NCI-H446 (cell line): ENCODE measurements at regions not wholly inside any gene's neighbourhood (a gene's known extent, or its start where the extent isn't known, plus 50 kb on each side); places are given as distances from the start of the nearest gene placed in this dataset.

Source experiments
- DNase-seq, 2 experiments: peaks; one replicate each; lab custom pipeline; 2025; lab: John Stamatoyannopoulos, UW

DNA sequence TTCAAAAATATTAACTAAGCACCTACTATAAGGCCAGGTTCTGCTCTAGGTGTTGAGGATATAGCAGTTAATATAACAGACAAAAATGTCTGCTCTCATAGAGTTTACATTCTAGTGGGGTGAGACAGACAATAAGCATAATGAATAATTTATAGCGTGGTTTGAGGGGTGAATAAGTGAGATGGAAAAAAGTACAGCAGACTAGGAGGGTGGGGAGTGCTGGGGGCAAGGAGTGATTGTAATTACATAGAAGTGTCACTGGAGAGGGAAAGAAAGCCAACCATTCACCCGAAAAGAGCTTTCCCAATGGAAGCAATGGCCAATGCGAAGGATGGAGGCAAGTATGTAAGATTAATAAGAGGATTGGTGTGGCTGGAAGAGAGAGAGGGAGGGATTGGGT lies 552.9 kb upstream of the KCNMB2 start:
- DNase-seq: no peak

DNA sequence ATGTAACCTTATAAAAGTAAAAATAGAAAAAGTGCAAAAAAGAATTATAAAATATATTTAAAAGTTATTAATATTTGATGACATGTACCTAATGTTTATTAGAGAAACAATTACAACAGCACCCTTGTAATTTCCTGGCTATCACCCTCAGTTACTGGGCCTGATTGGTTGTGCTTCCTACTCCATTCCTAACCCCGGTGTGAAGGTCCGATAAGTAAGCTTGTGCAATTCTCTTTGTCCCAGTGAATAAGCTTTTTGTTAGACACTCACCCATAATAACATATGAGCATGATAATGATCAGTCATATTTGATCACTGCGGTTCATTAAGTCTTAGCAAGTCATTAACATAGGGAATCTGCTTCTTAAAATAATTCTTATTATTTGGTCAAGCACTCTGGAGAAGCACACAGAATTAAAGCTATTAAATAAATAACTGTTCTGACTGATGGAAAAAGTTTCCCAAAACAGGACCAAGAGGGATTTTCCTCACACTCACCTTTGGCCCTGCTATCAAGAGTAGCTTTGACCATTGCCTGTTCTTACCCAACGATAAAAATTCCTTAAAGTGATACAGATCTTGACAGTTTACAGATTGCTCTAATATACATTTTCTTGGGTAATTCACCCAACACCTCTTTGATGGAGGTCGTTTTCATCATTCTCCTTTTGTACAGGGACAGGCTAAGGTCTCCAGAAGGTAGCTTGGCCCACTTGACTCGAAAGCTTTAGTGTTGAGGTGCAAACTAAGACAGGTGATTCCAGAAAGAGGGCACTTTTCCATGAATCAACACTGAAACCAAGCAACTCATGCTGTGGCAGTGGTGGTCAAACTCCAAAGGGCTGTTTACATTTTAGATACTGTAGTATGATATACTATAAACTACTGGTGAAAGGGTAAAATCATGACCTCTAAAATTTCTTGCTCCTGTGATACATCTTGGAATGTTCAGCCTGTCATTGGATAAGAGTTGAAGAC lies 543.0 kb upstream of the KCNMB2 start:
- DNase-seq: no peak

DNA sequence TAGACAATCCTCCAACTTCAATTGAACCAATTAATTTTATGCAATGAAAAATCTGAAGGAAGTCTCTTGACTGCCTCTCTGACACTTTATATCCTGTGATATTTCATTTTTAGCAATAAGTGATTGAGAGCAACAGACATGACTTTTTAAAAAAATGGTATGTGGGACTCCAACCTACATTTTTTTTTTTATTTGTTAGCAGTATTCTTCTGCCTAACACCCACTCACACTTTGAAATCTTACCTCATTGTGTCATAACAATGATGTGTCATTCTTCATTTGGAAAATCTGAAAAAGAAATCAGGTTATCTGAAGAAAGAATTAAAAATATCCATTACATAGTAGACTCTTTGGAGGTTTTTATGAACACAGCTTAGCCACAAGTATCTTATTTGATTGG lies 541.3 kb upstream of the KCNMB2 start:
- DNase-seq: no peak

DNA sequence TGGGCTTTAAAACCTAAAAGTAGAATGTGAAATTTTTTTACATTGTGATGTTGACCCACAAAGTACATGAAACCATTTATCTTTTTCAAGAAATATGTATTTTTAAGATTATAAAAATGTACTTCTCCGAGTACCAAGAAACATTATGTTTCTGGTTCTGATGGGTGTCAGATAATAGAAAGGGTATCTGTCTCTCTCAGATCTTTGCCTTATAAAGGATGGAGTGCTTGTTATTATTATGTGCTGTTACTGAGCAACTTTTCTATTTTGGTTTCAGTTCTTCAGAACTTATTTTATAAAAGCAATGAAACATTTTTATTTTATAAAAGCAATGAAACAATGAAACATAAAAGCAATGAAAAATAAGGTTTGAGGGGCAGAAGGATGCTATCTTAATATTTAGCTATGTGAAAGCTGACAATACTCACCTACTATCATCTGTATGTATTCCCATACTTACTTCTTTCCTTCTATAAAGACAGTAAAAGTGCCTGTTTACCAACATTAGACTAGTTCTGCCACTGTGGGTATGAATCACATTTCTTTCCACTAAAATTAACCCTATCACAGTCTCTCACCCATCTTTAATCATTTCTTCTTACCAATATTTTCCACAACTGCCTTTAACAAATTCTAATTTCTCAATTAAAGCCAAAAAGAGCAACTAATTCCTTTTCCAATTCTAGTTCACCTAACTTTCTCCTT lies 540.7 kb upstream of the KCNMB2 start:
- DNase-seq: no peak

DNA sequence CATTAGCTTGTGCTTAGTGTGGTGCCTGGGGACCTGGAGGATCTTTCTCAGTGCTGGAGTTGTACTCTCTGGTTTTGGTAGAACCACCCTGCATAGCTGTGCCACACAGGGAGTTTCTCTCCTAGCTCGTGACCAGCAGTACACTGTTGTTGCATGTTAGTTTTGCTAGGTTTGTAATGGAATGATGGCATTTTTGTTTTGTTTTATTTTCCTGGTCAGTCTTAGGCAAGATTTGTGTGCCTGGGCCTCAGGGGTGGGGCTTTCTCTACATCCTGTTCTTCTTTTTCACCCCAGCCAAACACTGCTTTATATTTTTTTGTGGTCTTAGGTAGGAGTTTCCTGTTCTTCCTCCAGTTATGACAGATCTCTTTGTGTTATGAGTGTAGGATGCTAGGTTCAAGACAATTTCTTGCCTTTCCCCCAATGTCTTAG lies 534.5 kb upstream of the KCNMB2 start:
- no peak for DNase-seq

DNA sequence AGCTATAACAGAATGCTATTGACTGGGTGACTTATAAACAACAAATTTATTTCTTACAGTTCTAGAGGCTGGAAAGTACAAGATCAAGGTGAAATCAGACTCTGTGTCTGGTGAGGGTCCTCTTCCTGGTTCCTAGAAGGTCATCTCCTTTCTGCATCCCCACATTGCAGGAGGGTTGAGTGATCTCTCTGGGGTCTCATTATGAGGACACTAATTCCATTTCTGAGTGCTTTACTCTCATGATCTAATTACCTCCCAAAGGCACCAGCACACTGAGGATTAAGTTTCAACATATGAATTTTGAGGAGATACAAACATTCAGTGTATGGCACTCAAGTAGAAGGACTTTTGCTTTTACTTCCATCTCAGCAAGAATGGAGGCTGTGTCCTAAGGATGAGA lies 534.1 kb upstream of the KCNMB2 start:
- no peak for DNase-seq

DNA sequence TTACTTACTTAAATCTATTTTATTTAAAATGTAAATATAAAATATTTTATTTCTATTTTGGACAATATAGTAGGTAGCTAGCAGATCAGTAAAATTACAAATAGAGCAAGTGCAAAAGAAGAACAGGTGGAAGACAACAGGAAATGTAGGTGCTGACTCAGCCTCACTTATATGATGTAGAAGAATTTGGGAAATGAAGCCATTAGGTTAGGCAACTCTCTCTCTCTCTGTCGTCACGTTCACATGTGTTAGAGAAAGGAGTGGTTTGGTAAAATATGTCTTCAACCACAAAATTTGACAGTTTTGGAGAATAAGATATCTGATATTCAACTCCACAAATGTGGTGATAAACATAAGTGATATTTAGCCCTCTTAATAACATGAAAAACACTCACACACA lies 532.5 kb upstream of the KCNMB2 start:
- no peak for DNase-seq

DNA sequence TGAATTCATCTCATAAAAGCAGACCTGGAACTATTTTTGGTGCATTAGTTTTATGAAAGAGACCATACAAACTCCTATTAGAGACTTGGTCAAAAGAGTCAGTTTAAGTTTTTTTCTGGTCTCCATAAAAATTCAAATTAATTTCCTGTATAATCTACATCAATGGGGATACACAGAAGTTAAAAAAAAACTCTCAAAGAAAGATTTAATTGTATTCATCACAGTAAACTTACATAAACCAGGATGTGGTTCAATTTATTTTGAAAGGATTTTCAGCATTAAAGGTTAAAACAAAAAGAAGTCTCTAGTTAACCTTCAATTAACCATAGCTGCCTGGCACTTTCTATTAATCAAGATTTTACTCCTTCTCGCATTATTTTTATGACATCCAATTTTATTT lies 530.3 kb upstream of the KCNMB2 start:
- DNase-seq: no peak

DNA sequence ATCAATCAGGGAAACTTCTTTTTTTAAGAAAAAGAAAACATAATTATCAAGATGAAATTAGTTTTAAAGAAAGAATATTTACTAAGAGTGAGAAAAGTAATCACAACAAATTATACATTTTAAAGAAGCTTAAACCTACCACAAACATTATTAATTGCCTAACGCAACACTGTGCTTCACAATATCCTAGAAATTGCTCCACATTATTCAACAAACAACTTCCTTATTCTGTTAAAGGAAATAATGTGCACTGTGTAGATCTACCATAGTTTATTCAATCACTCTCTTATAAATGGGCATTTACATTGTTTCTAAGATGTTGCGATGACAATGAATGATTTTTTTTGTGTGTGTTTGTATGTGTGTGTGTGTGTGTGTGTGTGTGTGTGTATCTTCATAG lies 525.9 kb upstream of the KCNMB2 start:
- no peak for DNase-seq

DNA sequence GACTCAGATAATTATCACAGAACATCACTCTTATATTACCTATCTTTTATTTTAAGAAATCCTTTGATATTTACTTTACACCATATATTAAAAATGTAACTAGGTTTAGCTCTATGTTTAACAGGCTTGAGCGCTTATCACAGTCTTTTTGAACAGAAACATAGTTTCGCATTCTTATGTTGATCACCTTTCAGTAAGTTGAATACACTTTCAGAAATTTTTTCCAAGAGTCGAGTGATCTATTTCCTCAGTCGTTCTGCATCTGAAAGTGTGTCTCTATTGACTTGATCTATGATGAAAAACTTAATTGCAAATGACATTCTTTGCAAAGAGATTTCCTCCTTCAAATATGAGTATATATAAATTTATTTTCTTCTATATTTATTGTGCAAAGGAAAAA lies 516.6 kb upstream of the KCNMB2 start:
- no peak for DNase-seq

DNA sequence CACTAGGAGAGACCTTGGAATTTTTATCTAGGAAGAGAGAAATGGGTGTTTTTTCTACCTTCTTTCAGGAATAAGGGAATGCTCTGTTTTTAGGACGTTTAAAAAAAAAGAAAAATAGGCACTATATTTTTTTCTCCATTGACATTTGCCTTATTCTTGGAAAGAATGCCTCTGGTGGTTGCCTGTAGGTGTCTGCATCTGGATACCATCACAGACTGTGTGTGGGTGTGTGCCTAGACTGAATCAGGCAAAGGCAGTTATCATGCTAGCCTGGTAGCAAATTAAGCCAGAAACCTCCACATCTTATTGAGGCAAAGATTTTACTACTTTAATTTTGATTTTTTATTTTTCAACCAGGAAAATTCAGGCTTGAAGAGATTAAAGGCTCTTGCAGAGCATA lies 513.6 kb upstream of the KCNMB2 start:
- DNase-seq: no peak

DNA sequence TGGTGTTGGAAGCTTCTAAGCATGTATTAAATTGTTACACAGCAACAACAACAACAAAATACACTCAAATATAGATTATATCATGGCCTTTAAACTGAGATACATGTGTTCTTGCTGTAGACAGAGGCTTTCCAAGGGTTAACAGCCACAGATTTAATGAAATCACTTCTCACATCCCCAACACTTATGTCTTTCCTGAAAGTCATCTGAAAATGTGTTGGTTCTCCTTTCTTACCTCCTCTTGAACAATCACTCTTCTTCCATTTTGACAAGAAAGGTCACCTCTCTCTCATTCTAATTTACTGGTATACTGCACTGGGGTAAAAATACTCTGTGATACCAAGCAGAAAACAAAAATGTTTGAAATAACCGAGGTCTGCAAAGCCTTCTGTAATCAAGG lies 507.3 kb upstream of the KCNMB2 start:
- DNase-seq: no peak

DNA sequence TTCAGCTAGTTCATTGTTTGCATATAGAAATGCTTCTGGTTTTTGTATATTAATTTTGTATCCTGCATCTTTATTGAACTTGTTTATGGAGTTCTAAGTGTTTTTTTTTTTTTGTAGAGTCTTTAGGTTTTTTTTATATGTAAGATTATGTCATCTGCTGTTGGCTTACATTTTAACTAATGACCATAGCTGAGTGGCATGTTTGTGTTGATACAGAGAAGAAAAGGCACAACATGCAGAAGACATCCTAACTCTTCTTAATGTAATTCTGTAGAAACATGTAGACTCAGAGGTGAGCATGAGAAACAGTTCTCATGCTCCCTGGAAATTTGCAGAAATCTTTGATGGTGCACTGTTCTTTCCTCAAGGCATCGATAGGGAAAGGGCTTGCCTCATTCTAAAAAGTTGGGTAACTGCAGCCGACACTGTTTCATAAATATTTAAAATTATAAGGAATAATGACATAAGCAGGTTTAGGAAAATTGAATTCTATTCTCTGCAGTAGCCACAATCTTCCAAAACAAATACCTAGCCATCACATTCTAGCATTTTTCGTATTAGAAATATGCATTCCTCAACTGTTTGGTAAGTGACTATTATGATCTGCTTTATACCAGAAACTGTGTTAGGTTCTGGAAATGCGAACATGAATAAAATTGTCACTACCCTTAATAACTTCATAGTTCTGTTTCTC lies 499.6 kb upstream of the KCNMB2 start:
- no peak for DNase-seq

DNA sequence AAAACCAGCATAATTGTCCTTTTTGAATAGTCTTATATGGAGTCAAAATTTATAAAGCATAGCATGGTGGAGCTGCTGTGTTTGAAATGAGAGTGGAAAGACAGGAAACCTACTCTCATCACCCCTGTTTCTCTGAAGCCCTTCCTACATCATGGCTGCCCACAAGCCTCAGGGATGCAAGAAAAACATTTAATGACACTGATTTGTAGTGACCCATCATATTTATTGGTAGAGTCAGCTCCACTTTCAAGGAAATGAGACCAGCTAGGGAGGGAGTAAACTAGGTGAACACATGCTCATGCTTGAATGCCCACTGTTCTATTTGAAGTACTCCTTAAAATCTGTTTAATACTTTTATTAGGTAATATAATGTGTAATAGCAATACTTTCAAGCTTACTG lies 494.3 kb upstream of the KCNMB2 start:
- DNase-seq: no peak

DNA sequence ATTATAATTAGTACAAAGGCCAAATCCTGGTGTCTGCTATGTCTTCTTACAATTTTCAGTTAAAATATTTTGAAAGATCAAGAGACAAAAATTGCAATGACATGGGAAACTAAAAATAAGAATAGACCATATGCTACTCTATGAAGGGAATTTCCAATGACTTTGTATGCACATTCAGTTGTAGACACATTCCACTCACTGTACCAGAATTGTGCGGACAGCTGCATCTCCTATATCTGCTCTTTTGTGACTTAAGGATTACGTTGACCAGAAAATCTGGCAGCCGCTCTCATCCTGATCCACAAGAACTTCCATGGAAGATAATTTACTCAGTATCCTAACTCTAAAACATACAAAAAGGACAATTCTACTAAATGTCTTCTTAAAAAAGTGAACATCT lies 493.9 kb upstream of the KCNMB2 start:
- DNase-seq: no peak

DNA sequence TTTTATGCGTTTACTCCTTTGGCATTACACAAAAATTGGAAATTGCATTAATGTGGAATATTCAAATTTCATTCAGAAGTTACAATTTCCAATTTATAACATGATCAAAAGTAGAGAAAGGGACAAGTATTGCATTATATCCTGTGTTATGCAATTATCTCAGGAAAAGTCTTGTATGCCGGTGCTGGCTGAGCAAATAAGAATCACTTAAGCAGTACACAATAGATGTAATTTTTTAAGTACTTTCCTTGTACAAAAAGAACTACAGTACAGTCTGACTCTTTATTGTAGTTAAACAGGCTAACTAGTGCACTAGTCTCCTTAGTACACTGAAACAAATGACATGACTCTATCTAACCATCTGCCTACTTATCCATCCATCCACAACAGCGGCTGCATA lies 493.2 kb upstream of the KCNMB2 start:
- no peak for DNase-seq

DNA sequence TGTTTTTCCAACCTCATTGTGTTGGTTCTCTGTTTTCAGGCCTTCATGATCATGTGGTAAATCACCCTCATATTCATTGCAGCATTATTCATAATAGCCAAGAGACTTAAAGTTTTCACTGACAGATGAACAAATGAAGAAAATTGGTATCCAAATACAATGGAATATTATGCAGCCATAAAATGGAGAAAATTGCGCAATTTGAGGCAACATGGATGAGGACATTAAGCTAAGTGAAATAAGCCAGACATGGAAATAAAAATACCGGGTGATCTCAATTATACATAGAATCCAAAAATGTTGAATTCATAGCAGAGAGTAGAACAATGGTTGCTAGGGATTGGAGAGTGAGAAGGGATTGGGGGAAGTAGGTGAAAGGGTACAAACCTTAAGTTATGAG lies 491.9 kb upstream of the KCNMB2 start:
- DNase-seq: no peak

DNA sequence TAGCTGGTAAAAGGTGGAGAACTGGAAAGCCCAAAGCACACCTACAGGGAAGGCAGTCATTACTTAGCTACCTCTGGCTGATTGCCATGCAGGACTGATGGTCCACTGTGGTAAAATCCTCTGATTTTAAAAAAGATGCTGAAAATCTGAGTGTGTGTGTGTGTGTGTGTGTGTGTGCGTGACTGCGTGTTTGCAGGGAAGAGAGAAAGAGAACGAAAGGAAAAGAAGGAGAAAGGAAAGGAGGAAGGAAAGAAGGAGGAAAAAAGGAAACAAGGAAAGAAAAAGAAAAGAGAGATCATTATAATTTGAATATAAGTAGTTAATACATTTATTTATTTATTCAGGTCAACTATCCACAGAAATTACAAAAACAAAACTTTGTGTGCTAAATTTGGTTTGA lies 488.7 kb upstream of the KCNMB2 start:
- no peak for DNase-seq

DNA sequence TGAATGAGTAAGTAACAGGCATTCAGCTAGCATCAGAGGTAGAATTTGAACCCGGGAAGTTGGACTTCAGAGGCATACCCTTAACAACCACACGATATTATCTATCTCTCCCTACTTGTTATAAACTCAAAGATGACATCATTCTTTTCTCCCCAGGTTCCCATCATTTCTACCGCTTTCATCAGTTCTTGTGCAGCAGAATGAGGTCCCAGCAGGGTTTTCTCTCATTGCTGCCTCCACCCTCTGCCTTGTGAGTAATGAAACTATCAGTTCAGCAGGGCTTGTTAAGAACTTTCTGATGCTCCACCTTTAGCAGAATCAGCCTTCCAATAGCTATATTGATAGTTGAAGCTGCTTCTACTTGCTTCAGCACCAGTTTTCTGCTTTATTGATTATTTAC lies 487.5 kb upstream of the KCNMB2 start:
- DNase-seq: no peak

DNA sequence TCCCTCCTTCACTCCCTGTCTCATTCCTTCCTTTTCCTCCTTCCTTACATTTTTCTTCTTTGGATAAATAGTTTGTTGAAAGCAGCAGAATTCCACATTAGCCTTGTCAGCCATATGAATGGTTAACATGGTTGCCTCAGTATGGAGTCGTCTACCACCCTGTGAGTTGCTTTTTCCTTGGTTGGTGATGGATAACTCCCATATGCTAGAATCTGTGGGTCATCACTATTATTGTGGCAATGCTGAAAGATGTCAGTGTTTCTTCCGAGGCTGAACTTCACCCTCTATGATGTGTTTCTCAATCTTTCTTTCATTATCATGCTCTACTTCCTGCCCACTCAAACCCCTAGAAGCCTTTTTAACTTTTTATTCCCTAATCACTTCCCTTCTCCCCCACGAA lies 481.8 kb upstream of the KCNMB2 start:
- no peak for DNase-seq

DNA sequence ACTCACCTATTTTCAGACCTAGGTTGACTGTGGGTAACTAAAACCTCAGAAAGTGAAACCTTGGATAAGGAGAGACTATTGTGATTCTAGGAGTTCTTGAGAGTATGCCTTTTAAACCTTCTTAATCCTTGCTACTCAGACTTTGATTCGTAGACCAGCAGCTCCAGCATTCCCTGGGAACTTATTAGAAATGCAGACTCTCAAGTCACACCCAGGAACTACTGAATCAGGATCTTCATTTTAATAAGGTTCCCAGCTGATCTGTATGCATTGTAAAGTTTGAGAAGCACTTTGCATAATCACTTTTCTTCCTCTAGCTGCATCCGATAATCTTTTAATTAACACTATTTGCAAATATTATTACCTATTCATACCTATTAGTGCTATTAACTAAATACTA lies 480.3 kb upstream of the KCNMB2 start:
- DNase-seq: no peak

DNA sequence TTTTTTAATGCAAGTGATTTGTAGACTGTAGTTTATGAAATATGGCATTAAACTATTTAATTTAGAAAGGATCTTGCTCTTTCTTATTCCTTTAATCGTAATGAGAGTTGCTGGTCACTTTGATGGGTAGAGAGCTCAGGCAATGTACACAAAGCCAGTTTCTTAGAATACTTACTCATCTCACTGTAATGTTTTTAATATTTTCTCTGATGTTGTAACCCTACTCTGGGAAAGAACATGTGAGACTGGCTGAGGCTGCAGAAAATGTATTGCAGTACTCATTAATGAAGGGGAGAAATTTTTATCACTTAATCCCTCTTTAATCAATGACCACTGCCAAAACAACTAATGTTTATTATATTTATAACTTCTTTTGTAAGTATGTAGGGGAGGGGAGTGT lies 479.4 kb upstream of the KCNMB2 start:
- no peak for DNase-seq

DNA sequence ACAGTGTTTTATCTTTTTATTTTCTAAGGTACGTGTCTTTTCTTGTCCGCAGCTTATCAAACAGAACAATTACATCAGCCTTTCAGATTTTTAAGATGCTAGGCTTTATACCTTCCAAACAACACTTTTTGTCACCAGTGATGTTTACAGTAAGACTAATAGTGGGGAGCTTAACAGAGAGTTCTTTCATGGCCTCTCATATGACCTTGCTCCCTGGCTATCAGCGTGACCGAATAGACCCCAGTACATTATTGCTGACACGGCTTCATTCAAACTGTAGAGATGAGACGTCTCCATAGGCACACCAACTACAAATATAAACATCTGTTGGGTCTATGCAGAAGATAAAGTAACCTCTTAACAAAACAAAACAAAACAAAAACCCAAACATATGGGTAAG lies 477.6 kb upstream of the KCNMB2 start:
- DNase-seq: no peak
